AG10803 (cell line): ENCODE measurements at regions not wholly inside any gene's neighbourhood (a gene's known extent, or its start where the extent isn't known, plus 50 kb on each side); places are given as distances from the start of the nearest gene placed in this dataset.
"Not testable (repeated sequence)": the region's sequence is repeated elsewhere in the genome, so short reads cannot be mapped to it uniquely, and the experiment has no call there.

Experiments used
- DNase-seq: peaks from one replicate; pipeline ENCODE4 v3.0.0; 2010; ENCODE audit warnings: low read depth
- H3K4me3 ChIP-seq: 2 replicates; pipeline ENCODE4 v1.5.1; 2011; ENCODE audit warnings: mild to moderate bottlenecking, low read length, control low read depth
- TF ChIP-seq, protein P1 (sequence below): conservative IDR thresholded peaks from 2 replicates; pipeline ENCODE4 v1.5.1; 2011; ENCODE audit warnings: mild to moderate bottlenecking, low read length, control low read depth, inconsistent platforms

DNA sequence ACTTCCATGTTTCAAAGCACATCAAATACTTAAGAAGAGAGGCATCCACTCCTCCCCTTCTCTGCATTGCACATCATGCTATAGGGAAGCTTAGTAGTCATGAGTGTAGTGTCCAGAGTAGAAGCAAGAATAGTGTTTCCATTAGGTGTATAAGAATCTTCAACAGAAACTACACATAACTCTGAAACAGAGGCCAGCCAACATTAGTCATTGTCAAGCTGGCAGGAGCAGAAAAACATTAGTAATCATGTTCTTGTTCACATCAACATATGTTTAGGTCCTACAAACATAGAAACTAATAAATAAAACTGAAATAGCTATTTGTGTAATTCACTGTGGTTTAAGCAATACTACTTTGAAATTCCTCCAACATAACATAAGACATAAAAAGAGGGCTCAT is 370.2 kb downstream of the PPP1R3A start:
- DNase-seq = no peak
- no peak overlapping the region for H3K4me3 ChIP-seq
- TF ChIP-seq, protein P1, sequence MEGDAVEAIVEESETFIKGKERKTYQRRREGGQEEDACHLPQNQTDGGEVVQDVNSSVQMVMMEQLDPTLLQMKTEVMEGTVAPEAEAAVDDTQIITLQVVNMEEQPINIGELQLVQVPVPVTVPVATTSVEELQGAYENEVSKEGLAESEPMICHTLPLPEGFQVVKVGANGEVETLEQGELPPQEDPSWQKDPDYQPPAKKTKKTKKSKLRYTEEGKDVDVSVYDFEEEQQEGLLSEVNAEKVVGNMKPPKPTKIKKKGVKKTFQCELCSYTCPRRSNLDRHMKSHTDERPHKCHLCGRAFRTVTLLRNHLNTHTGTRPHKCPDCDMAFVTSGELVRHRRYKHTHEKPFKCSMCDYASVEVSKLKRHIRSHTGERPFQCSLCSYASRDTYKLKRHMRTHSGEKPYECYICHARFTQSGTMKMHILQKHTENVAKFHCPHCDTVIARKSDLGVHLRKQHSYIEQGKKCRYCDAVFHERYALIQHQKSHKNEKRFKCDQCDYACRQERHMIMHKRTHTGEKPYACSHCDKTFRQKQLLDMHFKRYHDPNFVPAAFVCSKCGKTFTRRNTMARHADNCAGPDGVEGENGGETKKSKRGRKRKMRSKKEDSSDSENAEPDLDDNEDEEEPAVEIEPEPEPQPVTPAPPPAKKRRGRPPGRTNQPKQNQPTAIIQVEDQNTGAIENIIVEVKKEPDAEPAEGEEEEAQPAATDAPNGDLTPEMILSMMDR = no peak

DNA sequence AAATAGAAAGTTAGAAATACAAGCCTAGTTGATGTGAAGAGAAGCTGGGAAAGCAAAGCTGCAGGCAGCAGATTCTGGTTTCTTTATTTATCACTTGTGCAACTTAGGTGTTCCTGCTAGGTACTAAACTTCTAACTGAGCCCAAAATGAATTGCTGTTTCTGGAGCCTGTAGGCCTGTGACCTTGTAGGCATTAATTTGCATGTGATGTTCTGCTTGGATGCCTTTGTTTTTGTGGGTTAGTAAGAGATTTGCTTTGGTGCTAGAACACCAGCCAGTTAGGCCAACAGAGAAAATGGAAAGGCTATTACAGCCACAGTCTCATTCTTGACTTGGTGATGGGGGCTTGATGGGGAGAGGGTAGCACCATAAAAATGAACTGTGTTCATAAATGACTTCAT is 370.7 kb downstream of the PPP1R3A start:
- TF ChIP-seq, protein P1 = no peak
- no peak overlapping the region for H3K4me3 ChIP-seq
- no peak for DNase-seq

DNA sequence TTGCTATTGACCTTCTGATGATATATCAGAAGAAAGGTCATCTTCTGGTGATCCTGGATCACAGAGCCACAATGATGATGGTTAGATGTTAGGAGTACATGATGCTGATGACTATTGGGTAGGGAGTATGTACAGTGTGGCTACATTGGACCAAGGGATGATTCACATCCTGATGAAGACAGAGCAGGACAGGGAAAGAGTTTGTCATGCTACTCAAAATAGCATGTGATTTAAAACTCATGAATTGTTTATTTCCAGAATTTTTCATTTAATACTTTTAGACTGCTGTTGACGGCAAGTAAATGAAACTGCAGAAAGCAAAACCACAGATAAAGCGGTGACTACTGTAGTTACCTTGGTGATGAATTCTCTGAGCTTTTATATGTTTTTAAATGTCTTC is 397.3 kb downstream of the PPP1R3A start:
- no peak for DNase-seq
- no peak overlapping the region for H3K4me3 ChIP-seq
- TF ChIP-seq, protein P1 = no peak

DNA sequence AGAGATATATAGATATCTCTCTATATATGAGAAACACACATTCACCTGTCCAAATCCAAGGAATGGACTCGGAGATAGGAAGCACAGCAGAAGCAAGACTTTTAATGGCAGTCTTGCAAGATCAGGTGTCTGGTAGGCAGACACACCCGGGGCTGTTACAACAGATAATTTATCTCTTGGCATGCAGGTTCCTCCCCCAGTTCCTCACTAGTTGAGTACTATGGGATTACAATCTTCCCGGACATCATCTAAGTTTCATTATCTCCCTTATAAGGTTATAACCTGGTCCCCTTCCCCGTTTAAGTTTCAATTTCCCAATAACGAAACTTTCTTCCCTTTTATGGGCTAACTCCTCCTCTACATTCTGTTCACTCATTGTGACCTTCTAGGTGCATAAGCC is 399.3 kb downstream of the PPP1R3A start:
- no peak for DNase-seq
- H3K4me3 ChIP-seq = no peak overlapping the region
- TF ChIP-seq, protein P1 = no peak

DNA sequence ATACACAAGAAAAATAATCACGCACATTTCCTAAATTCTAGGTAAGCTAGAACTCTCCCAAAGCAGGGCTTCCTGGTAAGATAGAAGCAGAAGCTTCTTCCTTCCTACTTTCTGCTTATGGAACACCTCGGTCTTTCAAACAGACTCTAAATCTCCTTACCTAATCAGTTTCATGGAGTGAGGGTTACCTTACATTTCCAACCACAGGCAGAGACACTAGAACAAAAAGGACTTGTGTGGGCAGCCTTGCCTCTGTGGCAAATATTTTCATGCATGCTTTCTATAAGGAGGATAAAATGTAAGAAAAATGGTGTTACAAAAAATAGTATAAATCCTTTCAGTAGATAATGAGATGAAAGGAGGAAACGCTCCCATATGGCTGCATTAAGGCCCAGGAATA is 386.3 kb upstream of the SMIM30 start:
- no peak for DNase-seq
- TF ChIP-seq, protein P1 = no peak
- no peak overlapping the region for H3K4me3 ChIP-seq

DNA sequence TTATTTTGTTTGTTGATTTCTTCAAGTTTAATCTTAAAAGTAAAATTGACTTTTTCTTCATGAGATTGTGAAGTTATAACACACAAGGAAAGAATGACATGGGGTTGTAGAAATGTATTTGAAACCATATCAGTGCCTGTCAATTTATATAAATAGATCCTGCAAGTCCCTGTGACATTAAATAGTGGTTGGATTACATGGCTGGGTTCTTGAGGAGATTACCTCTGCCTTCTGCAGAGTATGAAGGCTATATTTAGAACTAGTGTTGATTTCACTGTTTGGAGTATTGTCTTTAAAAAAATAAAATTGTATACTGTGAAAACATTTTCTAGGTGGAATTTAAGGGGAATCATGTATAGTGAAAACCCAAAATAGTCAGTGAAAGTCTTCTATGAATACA is 385.8 kb upstream of the SMIM30 start:
- TF ChIP-seq, protein P1 = no peak
- H3K4me3 ChIP-seq = no peak overlapping the region
- DNase-seq = no peak

DNA sequence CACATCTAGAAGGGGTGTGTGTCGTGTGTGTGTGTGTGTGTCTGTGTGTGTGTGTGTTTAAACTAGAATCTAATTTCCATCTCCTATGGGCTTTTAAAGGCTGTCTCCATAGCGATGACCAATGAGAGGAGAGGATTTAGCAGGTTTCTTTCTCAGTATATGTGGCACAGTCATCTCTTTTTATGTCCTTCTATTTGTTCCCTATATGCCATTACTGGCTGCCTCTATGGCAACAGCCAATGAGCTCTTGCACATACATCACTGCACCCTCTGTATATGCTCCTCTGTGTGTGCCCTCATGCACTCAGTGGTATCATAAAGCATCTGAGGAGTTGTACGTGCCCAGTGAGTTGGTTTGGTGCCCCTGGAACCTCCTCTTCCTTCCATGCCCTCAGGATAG is 378.2 kb upstream of the SMIM30 start:
- not testable (repeated sequence) for H3K4me3 ChIP-seq, DNase-seq

DNA sequence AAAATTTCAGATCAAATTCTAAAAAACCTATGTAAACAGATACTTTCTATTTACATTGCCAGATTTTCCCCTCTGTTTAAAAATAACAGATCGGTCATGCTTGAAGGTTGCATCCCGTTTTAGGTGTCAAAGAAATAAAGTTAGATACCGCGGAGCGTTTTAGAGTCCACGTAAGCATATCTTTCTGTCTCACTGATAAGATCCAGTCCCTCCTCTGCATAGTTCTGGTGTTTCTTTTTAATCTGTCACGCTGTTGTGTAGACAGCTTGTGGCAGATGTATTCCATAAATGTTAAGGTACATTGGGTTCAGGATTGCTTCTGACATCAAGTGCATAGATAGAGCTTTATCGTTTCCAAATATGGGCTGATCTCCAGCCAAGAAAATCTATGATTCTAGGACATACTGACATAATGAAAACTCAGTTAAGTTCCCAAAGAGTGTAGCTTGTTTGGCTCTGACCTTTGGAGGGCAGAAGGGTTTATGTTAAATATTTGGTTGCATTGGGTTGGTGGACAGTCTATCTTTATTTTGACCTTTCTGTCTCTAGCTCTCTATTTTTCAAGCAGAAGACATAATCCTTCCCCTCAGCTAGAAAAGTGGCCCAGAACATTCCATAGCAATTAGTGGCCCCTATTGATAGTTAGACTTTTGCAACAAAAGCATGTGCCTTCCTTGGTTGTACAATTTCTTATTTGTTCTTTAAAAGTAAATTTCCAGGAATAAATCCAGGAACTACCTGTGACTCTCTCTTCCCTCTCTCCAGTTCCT is 376.6 kb upstream of the SMIM30 start:
- H3K4me3 ChIP-seq, DNase-seq: not testable (repeated sequence)
